Testis (tissue), 2 donors: ENCODE measurements at regions not wholly inside any gene's neighbourhood (a gene's known extent, or its start where the extent isn't known, plus 50 kb on each side); places are given as distances from the start of the nearest gene placed in this dataset.

Experiments
- DNase-seq: peaks from one replicate; pipeline ENCODE4 v3.0.0-alpha.2; 2019
- H3K27ac ChIP-seq, 2 donors: fragments of 200-600 bp; sonication (generic); one replicate each; pipeline ENCODE4 v1.5.1; 2019
- H3K27me3 ChIP-seq: fragments of 200-600 bp; sonication (generic); one replicate; pipeline ENCODE4 v1.5.1; 2019
- H3K36me3 ChIP-seq: fragments of 200-600 bp; sonication (generic); one replicate; pipeline ENCODE4 v1.5.1; 2017; ENCODE audit warnings: low read depth; ENCODE audit errors: missing control alignments
- H3K4me1 ChIP-seq: fragments of 200-600 bp; sonication (generic); one replicate; pipeline ENCODE4 v1.5.1; 2019
- H3K4me3 ChIP-seq, 2 donors: fragments of 200-600 bp; sonication (generic); one replicate each; pipeline ENCODE4 v1.5.1; 2017 to 2019
- H3K9me3 ChIP-seq: fragments of 200-600 bp; sonication (generic); one replicate; pipeline ENCODE4 v1.5.1; 2017
- CTCF ChIP-seq, 3 experiments: fragments of 450-650 bp in 2 of 3; fragments of 200-600 bp in 1 of 3; sonication (generic) in 1 of 3; IDR thresholded peaks; one replicate each; pipeline ENCODE4 v1.5.1; 2016 to 2019; ENCODE audit warnings: antibody characterized with exemption in 3 of 3, mild to moderate bottlenecking in 2 of 3, moderate library complexity in 1 of 3
- POLR2A ChIP-seq: fragments of 450-650 bp; IDR thresholded peaks from one replicate; pipeline ENCODE4 v1.6.1; 2017; ENCODE audit warnings: antibody characterized with exemption, mild to moderate bottlenecking, moderate library complexity
- WGBS, 2 donors: methylation state at CpG; one replicate each; pipeline ENCODE4 v1.1.5; 2018; 5-methylcytosine and 5-hydroxymethylcytosine counted together
- intact Hi-C: fragments of 100-400 bp; cut with DNase I; formaldehyde crosslinking; loops from one replicate; pipeline ENCODE4 v1.15.1; 2023; ENCODE audit warnings: low total_unique reads

- TF ChIP-seq POLR2A (no peak), CTCF (IDR thresholded peaks at IDR 0.05) (no peak)
- intact Hi-C loops: no loop called here
Observed at GRCh38 chr3:166422556-166422955, 585.3 kb upstream of the BCHE start.

GRCh38 chr3:166420071-166420470, 582.8 kb upstream of the BCHE start:
- H3K27me3 ChIP-seq: no peaks in the 10 kb centered on the region
- H3K4me1 ChIP-seq: no peaks in the 10 kb centered on the region
- H3K9me3 ChIP-seq: no peaks in the 10 kb centered on the region
- intact Hi-C loops: no loop called here
- H3K36me3 ChIP-seq: no peaks in the 10 kb centered on the region
- TF ChIP-seq CTCF (IDR thresholded peaks at IDR 0.05) (no peak), POLR2A (no peak)
- H3K4me3 ChIP-seq: no peak overlapping the region
- H3K27ac ChIP-seq: no peak overlapping the region
- no peak for DNase-seq
- WGBS, 2 donors: 86 to 93% methylated on average over 2 of the region's 2 CpGs

More at GRCh38 chr3:166422556-166422955, 585.3 kb upstream of the BCHE start:
- DNase-seq: no peak
- no peaks in the 10 kb centered on the region for H3K4me1 ChIP-seq
- H3K4me3 ChIP-seq: no peak overlapping the region
- no peaks in the 10 kb centered on the region for H3K9me3 ChIP-seq
- no peak overlapping the region for H3K27ac ChIP-seq
- H3K27me3 ChIP-seq: no peaks in the 10 kb centered on the region
- H3K36me3 ChIP-seq: no peaks in the 10 kb centered on the region

GRCh38 chr3:166405896-166406295, 568.7 kb upstream of the BCHE start:
- 65 to 68% methylated on average over 1 of the region's 1 CpG for WGBS, 2 donors
- H3K27me3 ChIP-seq: no peaks in the 10 kb centered on the region
- H3K4me1 ChIP-seq: no peaks in the 10 kb centered on the region
- intact Hi-C loops: no loop called here
- no peak overlapping the region for H3K4me3 ChIP-seq
- TF ChIP-seq POLR2A (no peak), CTCF (IDR thresholded peaks at IDR 0.05) (no peak)
- no peaks in the 10 kb centered on the region for H3K36me3 ChIP-seq
- H3K27ac ChIP-seq: no peak overlapping the region
- no peaks in the 10 kb centered on the region for H3K9me3 ChIP-seq
- DNase-seq: no peak

GRCh38 chr3:166405465-166405864, 568.2 kb upstream of the BCHE start:
- no peaks in the 10 kb centered on the region for H3K4me1 ChIP-seq
- H3K27me3 ChIP-seq: no peaks in the 10 kb centered on the region
- TF ChIP-seq CTCF (IDR thresholded peaks at IDR 0.05) (no peak), POLR2A (no peak)
- H3K27ac ChIP-seq: no peak overlapping the region
- intact Hi-C loops: no loop called here
- no peaks in the 10 kb centered on the region for H3K36me3 ChIP-seq
- no peaks in the 10 kb centered on the region for H3K9me3 ChIP-seq
- no peak for DNase-seq
- no peak overlapping the region for H3K4me3 ChIP-seq

- Histone ChIP-seq H3K27ac (no peak overlapping the region), H3K9me3 (no peaks in the 10 kb centered on the region), H3K4me1 (no peaks in the 10 kb centered on the region), H3K36me3 (no peaks in the 10 kb centered on the region), H3K4me3 (no peak overlapping the region), H3K27me3 (no peaks in the 10 kb centered on the region)
- intact Hi-C loops: no loop called here
- no peak for DNase-seq
- no peak for TF ChIP-seq CTCF (IDR thresholded peaks at IDR 0.05)
- TF ChIP-seq POLR2A: no peak
Observed at GRCh38 chr3:166390303-166390702, 553.1 kb upstream of the BCHE start.
